Left lung (tissue), 4 donors: ENCODE measurements at regions not wholly inside any gene's neighbourhood (a gene's known extent, or its start where the extent isn't known, plus 50 kb on each side); places are given as distances from the start of the nearest gene placed in this dataset.

Experiments used
- ATAC-seq: fragments of 200-7000 bp; cut with Tn5 transposase; one replicate; pipeline ENCODE4 v1.9.1; 2020; ENCODE audit warnings: moderate library complexity
- DNase-seq, 4 donors: peaks; one replicate each; pipeline ENCODE4 v3.0.0-alpha.2; 2013 to 2020
- H3K27ac ChIP-seq, 2 donors: fragments of 200-600 bp; sonication (generic) in 1 of 2; one replicate each; pipeline versions ENCODE4 v1.5.0 to v1.8.0; 2020 to 2021
- H3K27me3 ChIP-seq, 2 donors: fragments of 200-600 bp; sonication (generic) in 1 of 2; one replicate each; pipeline versions ENCODE4 v1.5.0 to v1.8.0; 2020 to 2021
- H3K36me3 ChIP-seq, 2 donors: fragments of 200-600 bp; sonication (generic) in 1 of 2; one replicate each; pipeline versions ENCODE4 v1.5.0 to v1.8.0; 2020 to 2021
- H3K4me1 ChIP-seq, 2 donors: fragments of 200-600 bp; one replicate each; pipeline ENCODE4 v1.8.0; 2021
- H3K4me3 ChIP-seq, 2 donors: fragments of 200-600 bp; sonication (generic) in 1 of 2; one replicate each; pipeline versions ENCODE4 v1.5.0 to v1.8.0; 2020 to 2021; ENCODE audit warnings: mild to moderate bottlenecking in 1 of 2
- H3K9me3 ChIP-seq, 2 donors: fragments of 200-600 bp; sonication (generic) in 1 of 2; one replicate each; pipeline versions ENCODE4 v1.5.0 to v1.8.0; 2020 to 2021
- CTCF ChIP-seq, 2 donors: fragments of 200-600 bp; sonication (generic) in 1 of 2; IDR thresholded peaks; one replicate each; pipeline versions ENCODE4 v1.5.0 to v1.8.0; 2021; ENCODE audit warnings: antibody characterized with exemption in 2 of 2
- intact Hi-C, 2 donors: fragments of 100-400 bp; cut with DNase I; formaldehyde crosslinking; loops; one replicate each; pipeline versions ENCODE4 v1.11.2 to v1.14.2; 2022
- donor health status: DM: no; HTN: yes; CAD: no.
- donor health status: DM: no; HTN: no; CAD: no.

- H3K36me3 ChIP-seq: no peaks in the 10 kb centered on the region
- no peaks in the 10 kb centered on the region for H3K27me3 ChIP-seq
- H3K9me3 ChIP-seq: no peaks in the 10 kb centered on the region
- ATAC-seq: no peak
- no peak for TF ChIP-seq CTCF (IDR thresholded peaks at IDR 0.05)
- H3K4me1 ChIP-seq: no peaks in the 10 kb centered on the region
- intact Hi-C loops: loop anchor here in 1 of 2 donors (5.0 kb wide), 1 partner anchor 122 kb away; no protein-coding TSS in a partner anchor
- no peak overlapping the region for H3K4me3 ChIP-seq
- no peak for DNase-seq
- H3K27ac ChIP-seq: no peak overlapping the region
Observed at GRCh38 chr7:88363869-88364268, 57.2 kb upstream of the STEAP4 start.

GRCh38 chr7:88363249-88363648 is 56.6 kb upstream of the STEAP4 start:
- DNase-seq: no peak
- no peak overlapping the region for H3K4me3 ChIP-seq
- H3K4me1 ChIP-seq: no peaks in the 10 kb centered on the region
- no peak overlapping the region for H3K27ac ChIP-seq
- no peak for ATAC-seq
- TF ChIP-seq CTCF (IDR thresholded peaks at IDR 0.05): no peak
- no peaks in the 10 kb centered on the region for H3K9me3 ChIP-seq
- intact Hi-C loops: loop anchor here in 1 of 2 donors (5.0 kb wide), 1 partner anchor 121 kb away; no protein-coding TSS in a partner anchor
- no peaks in the 10 kb centered on the region for H3K27me3 ChIP-seq
- H3K36me3 ChIP-seq: no peaks in the 10 kb centered on the region

- H3K36me3 ChIP-seq: no peaks in the 10 kb centered on the region
- H3K4me3 ChIP-seq: no peak overlapping the region
- intact Hi-C loops: loop anchor here in 1 of 2 donors (5.0 kb wide), 1 partner anchor 119 kb away; no protein-coding TSS in a partner anchor
- ATAC-seq (no peak), DNase-seq (no peak)
- no peak for TF ChIP-seq CTCF (IDR thresholded peaks at IDR 0.05)
- H3K4me1 ChIP-seq: peaks cover 0 to 13% of the 10 kb centered on the region in 2 donors
- no peaks in the 10 kb centered on the region for H3K27me3 ChIP-seq
- H3K9me3 ChIP-seq: no peaks in the 10 kb centered on the region
- no peak overlapping the region for H3K27ac ChIP-seq
Observed at GRCh38 chr7:88361357-88361756, 54.7 kb upstream of the STEAP4 start.

- no peak for DNase-seq
- H3K27ac ChIP-seq: no peak overlapping the region
- no peaks in the 10 kb centered on the region for H3K27me3 ChIP-seq
- H3K9me3 ChIP-seq: no peaks in the 10 kb centered on the region
- no peak for ATAC-seq
- intact Hi-C loops: no loop called here
- no peak overlapping the region for H3K4me3 ChIP-seq
- no peaks in the 10 kb centered on the region for H3K36me3 ChIP-seq
- H3K4me1 ChIP-seq: peaks cover 0 to 13% of the 10 kb centered on the region in 2 donors
- no peak for TF ChIP-seq CTCF (IDR thresholded peaks at IDR 0.05)
Observed at GRCh38 chr7:88358881-88359280, 52.2 kb upstream of the STEAP4 start.

- Histone ChIP-seq H3K4me1 (peaks cover 0 to 13% of the 10 kb centered on the region in 2 donors), H3K4me3 (no peak overlapping the region), H3K27ac (no peak overlapping the region), H3K36me3 (no peaks in the 10 kb centered on the region), H3K9me3 (no peaks in the 10 kb centered on the region), H3K27me3 (no peaks in the 10 kb centered on the region)
- intact Hi-C loops: no loop called here
- no peak for TF ChIP-seq CTCF (IDR thresholded peaks at IDR 0.05)
- DNase-seq (no peak), ATAC-seq (no peak)
Observed at GRCh38 chr7:88358526-88358838, 51.8 kb upstream of the STEAP4 start.
